ENCODE measurements at regions not wholly inside any gene's neighbourhood (a gene's known extent, or its start where the extent isn't known, plus 50 kb on each side); places are given as distances from the start of the nearest gene placed in this dataset.

DNA sequence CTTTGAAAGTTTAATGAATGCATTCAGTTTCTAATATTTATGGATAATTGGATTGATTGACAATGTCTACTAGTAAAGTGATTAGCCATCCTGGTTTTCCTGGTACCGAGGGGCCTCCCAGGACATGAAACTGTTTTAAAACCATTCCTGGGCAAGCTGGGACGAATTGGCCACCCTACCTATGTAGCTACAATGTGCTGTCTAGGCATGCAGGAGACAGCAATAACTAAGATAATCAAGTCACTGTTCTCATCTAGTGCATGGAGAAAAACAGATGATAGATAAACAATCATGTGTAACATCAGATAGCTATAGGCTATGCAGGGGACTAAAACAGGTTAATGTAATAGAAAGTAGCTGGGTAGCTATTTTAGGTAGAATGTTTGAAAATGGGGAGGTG is 67.1 kb downstream of the PMAIP1 start:
- Histone ChIP-seq H3K36me3 (no peaks in the 10 kb centered on the region), H3K4me1 (peaks cover 5% of the 10 kb centered on the region), H3K27me3 (ENCODE audit: low read depth) (peaks cover 77% of the 10 kb centered on the region), H3K4me3 (no peak overlapping the region), H3K27ac (replicated peaks) (no peak overlapping the region), H3K9me3 (replicated peaks) (no peaks in the 10 kb centered on the region)
- intact Hi-C loops (cut with micrococcal nuclease): no loop called here
- no peak for DNase-seq
- TF ChIP-seq, protein P1, sequence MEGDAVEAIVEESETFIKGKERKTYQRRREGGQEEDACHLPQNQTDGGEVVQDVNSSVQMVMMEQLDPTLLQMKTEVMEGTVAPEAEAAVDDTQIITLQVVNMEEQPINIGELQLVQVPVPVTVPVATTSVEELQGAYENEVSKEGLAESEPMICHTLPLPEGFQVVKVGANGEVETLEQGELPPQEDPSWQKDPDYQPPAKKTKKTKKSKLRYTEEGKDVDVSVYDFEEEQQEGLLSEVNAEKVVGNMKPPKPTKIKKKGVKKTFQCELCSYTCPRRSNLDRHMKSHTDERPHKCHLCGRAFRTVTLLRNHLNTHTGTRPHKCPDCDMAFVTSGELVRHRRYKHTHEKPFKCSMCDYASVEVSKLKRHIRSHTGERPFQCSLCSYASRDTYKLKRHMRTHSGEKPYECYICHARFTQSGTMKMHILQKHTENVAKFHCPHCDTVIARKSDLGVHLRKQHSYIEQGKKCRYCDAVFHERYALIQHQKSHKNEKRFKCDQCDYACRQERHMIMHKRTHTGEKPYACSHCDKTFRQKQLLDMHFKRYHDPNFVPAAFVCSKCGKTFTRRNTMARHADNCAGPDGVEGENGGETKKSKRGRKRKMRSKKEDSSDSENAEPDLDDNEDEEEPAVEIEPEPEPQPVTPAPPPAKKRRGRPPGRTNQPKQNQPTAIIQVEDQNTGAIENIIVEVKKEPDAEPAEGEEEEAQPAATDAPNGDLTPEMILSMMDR (IDR thresholded peaks at IDR 0.05; ENCODE audit: borderline replicate concordance): no peak

DNA sequence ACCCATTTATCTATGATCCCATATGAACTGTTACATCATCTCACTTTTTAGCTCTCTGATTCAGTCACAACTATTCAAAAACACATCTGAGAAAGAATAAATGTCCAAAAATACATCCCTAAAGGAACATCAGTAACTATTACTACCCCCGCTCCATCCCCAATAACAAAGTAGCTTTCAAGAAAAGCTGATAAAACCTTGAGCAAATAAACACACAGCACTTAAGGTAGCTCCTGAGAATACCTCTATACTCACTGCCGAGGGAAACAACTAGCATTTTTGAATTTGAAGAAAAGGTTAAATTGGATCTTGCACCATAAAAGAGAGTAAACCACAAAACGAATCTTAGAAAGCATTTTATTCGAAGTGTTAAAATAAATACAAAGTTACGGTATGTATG is 63.4 kb downstream of the PMAIP1 start:
- no peaks in the 10 kb centered on the region for H3K36me3 ChIP-seq
- no peak for DNase-seq
- peaks cover 2% of the 10 kb centered on the region for H3K4me1 ChIP-seq
- intact Hi-C loops (cut with micrococcal nuclease): no loop called here
- no peak overlapping the region for H3K27ac ChIP-seq (replicated peaks)
- TF ChIP-seq, protein P1 (IDR thresholded peaks at IDR 0.05; ENCODE audit: borderline replicate concordance): no peak
- no peaks in the 10 kb centered on the region for H3K9me3 ChIP-seq (replicated peaks)
- peaks cover 51% of the 10 kb centered on the region for H3K27me3 ChIP-seq (ENCODE audit: low read depth)
- H3K4me3 ChIP-seq: no peak overlapping the region

DNA sequence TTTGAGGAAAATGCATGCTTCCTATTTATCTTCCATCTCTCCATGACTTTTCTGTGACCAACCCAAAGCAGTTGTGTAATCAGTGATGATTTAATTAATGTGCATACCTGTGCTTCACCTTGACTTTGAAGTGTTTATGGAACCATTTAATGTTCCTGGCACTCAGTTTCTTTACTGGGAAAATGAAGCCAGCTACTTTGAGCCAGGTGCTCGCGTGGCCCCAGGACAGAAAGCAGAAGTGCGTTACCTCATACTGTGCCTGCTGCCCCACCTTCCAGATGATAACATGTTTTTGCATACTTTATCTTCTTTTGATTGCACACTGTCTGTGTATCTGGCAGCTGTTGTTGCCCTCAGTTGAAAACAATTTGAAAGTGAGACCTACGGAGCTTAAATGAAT is 61.3 kb downstream of the PMAIP1 start:
- TF ChIP-seq, protein P1 (IDR thresholded peaks at IDR 0.05; ENCODE audit: borderline replicate concordance): no peak
- Histone ChIP-seq H3K9me3 (replicated peaks) (no peaks in the 10 kb centered on the region), H3K27ac (replicated peaks) (no peak overlapping the region), H3K27me3 (ENCODE audit: low read depth) (peaks cover 30% of the 10 kb centered on the region), H3K4me3 (no peak overlapping the region), H3K4me1 (peaks cover 5% of the 10 kb centered on the region), H3K36me3 (no peaks in the 10 kb centered on the region)
- intact Hi-C loops (cut with micrococcal nuclease): no loop called here
- DNase-seq: no peak

DNA sequence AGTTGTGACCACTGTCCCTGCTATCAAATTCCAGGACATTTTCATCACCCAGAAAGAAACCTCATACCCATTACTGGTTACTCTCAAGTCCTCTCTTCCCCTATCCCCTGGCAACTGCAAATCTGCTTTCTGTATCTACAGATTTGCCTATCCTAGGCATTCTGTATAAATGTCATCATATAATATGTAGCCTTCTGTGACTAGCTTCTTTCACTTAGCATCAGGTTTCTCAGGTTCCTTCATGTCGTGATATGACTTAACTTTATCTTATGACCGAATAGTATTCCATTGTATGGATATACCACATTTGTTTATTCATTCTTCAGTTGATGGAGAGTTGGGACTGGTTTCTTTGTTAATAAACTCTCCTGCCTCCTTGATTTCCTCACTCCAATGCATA is 60.5 kb downstream of the PMAIP1 start:
- intact Hi-C loops (cut with micrococcal nuclease): no loop called here
- Histone ChIP-seq H3K36me3 (no peaks in the 10 kb centered on the region), H3K4me3 (no peak overlapping the region), H3K4me1 (peaks cover 5% of the 10 kb centered on the region), H3K9me3 (replicated peaks) (no peaks in the 10 kb centered on the region), H3K27me3 (ENCODE audit: low read depth) (peaks cover 23% of the 10 kb centered on the region), H3K27ac (replicated peaks) (no peak overlapping the region)
- DNase-seq: no peak
- TF ChIP-seq, protein P1 (IDR thresholded peaks at IDR 0.05; ENCODE audit: borderline replicate concordance): no peak

DNA sequence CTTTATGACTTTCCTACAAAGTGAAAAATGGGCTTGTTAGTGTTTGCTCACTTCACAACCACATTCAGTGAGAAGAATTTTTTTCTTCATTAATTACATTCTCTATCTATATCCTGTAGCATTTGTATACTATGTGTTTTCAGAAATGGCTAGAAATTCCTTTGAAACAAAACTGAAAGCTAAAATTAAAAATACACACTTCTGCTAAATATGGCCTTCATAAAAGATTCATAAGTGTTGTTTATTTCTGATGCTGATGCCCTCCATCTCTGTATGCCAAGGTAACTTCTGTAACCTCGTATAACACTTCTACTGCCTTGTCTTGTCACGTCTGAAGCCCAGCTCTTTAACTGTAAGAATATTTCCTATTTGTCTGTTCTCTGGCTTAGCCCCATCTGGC is 59.8 kb downstream of the PMAIP1 start:
- intact Hi-C loops (cut with micrococcal nuclease): no loop called here
- no peak for DNase-seq
- peaks cover 5% of the 10 kb centered on the region for H3K4me1 ChIP-seq

More for the DNA sequence above, 59.8 kb downstream of the PMAIP1 start:
- Histone ChIP-seq H3K27ac (replicated peaks) (no peak overlapping the region), H3K4me3 (no peak overlapping the region), H3K27me3 (ENCODE audit: low read depth) (peaks cover 16% of the 10 kb centered on the region), H3K36me3 (no peaks in the 10 kb centered on the region), H3K9me3 (replicated peaks) (no peaks in the 10 kb centered on the region)
- TF ChIP-seq, protein P1 (IDR thresholded peaks at IDR 0.05; ENCODE audit: borderline replicate concordance): no peak

All from left ventricle myocardium inferior (tissue), 1 donor.